ENCODE measurements at regions not wholly inside any gene's neighbourhood (a gene's known extent, or its start where the extent isn't known, plus 50 kb on each side); places are given as distances from the start of the nearest gene placed in this dataset.

GRCh38 chrX:9147726-9148125 lies 113.8 kb upstream of the FAM9B start (continued):
- TF ChIP-seq SPI1 (IDR thresholded peaks at IDR 0.05; ENCODE audit: borderline replicate concordance, insufficient read depth, low read depth, low read length) (no peak), RBBP5 (conservative IDR thresholded peaks at IDR 0.05) (no peak), SREBF2 (IDR thresholded peaks at IDR 0.05; ENCODE audit: low read length) (no peak)

- DNase-seq (ENCODE audit: low read depth, low spot score) (no peak), FAIRE-seq (no peak), ATAC-seq (no peak)
- RAD21 ChIA-PET (ENCODE audit: unreplicated experiment): no interaction called here
- no peaks in the 10 kb centered on the region for H3K36me3 ChIP-seq (ENCODE audit: control insufficient read depth in 2 of 2, insufficient read depth in 2 of 2, low read length in 1 of 2)
- H3K27me3 ChIP-seq (replicated peaks in 1 of 2; ENCODE audit: control insufficient read depth in 2 of 2, insufficient read depth in 2 of 2, low read length in 1 of 2): no peaks in the 10 kb centered on the region
- H3K9me3 ChIP-seq (replicated peaks; ENCODE audit: control insufficient read depth, insufficient read depth, low read length): no peaks in the 10 kb centered on the region
- intact Hi-C loops (cut with micrococcal nuclease; ENCODE audit: unreplicated experiment) (no loop called here), in situ Hi-C loops (cut with MboI) (no loop called here)
- H3K4me2 ChIP-seq (ENCODE audit: control insufficient read depth, insufficient read depth): no peak overlapping the region
- CTCF ChIA-PET: no interaction called here
- no peak overlapping the region for H3K27ac ChIP-seq (ENCODE audit: control insufficient read depth, insufficient read depth)
- H3K79me2 ChIP-seq (ENCODE audit: control insufficient read depth, insufficient read depth, low read length): no peaks in the 10 kb centered on the region
- SMC1A ChIA-PET (ENCODE audit: uncharacterized antibody, unreplicated experiment): no interaction called here
- no peaks in the 10 kb centered on the region for H3K4me1 ChIP-seq (ENCODE audit: control insufficient read depth, insufficient read depth, low read length)
- TF ChIP-seq LARP7 (IDR thresholded peaks at IDR 0.05) (no peak), RUNX3 (IDR thresholded peaks at IDR 0.05; ENCODE audit: low read length) (no peak), CBX3 (IDR thresholded peaks at IDR 0.05; ENCODE audit: borderline replicate concordance, low read depth) (no peak), ZNF24 (IDR thresholded peaks at IDR 0.05) (no peak), TCF7 (IDR thresholded peaks at IDR 0.05; ENCODE audit: borderline replicate concordance) (no peak), ASH2L (IDR thresholded peaks at IDR 0.05; ENCODE audit: borderline replicate concordance, low read depth) (no peak), STAT1 (conservative IDR thresholded peaks at IDR 0.05) (no peak), SIX5 (IDR thresholded peaks at IDR 0.05; ENCODE audit: low read depth, low read length, severe bottlenecking) (no peak), NFYA (IDR thresholded peaks at IDR 0.05; ENCODE audit: borderline replicate concordance, low read depth, low read length) (no peak)
- TF ChIP-seq, protein P1, sequence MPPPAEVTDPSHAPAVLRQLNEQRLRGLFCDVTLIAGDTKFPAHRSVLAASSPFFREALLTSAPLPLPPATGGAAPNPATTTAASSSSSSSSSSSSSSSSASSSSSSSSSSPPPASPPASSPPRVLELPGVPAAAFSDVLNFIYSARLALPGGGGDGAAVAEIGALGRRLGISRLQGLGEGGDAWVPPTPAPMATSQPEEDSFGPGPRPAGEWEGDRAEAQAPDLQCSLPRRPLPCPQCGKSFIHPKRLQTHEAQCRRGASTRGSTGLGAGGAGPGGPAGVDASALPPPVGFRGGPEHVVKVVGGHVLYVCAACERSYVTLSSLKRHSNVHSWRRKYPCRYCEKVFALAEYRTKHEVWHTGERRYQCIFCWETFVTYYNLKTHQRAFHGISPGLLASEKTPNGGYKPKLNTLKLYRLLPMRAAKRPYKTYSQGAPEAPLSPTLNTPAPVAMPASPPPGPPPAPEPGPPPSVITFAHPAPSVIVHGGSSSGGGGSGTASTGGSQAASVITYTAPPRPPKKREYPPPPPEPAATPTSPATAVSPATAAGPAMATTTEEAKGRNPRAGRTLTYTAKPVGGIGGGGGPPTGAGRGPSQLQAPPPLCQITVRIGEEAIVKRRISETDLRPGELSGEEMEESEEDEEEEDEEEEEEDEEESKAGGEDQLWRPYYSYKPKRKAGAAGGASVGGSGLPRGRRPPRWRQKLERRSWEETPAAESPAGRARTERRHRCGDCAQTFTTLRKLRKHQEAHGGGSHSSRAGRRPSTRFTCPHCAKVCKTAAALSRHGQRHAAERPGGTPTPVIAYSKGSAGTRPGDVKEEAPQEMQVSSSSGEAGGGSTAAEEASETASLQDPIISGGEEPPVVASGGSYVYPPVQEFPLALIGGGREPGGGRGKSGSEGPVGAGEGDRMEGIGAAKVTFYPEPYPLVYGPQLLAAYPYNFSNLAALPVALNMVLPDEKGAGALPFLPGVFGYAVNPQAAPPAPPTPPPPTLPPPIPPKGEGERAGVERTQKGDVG (CRISPR knock-in tag; IDR thresholded peaks at IDR 0.05): no peak
- TF ChIP-seq, protein P2, sequence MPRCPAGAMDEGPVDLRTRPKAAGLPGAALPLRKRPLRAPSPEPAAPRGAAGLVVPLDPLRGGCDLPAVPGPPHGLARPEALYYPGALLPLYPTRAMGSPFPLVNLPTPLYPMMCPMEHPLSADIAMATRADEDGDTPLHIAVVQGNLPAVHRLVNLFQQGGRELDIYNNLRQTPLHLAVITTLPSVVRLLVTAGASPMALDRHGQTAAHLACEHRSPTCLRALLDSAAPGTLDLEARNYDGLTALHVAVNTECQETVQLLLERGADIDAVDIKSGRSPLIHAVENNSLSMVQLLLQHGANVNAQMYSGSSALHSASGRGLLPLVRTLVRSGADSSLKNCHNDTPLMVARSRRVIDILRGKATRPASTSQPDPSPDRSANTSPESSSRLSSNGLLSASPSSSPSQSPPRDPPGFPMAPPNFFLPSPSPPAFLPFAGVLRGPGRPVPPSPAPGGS (IDR thresholded peaks at IDR 0.05; ENCODE audit: borderline replicate concordance, insufficient read depth, low read depth, low read length, poor library complexity, severe bottlenecking): no peak
- POLR2A ChIA-PET: interaction anchor here (0.6 kb wide), 1 partner anchor 10 kb away, joined by 3 read pairs; no protein-coding TSS in a partner anchor
- H3K9ac ChIP-seq (ENCODE audit: control insufficient read depth, insufficient read depth, low read length): no peak overlapping the region
- no peak overlapping the region for H2AFZ ChIP-seq (ENCODE audit: control insufficient read depth, low read depth, low read length)
- no peak overlapping the region for H3K4me3 ChIP-seq
- no TSS peak for BruUV-seq (replicated peaks)
- 12% methylated on average over 9 of the region's 9 CpGs for WGBS (ENCODE audit: insufficient coverage, insufficient replicate concordance, low lambda C conversion rate, missing lambda C conversion rate)
- no peaks in the 10 kb centered on the region for H4K20me1 ChIP-seq (ENCODE audit: control insufficient read depth, insufficient read depth)
These were observed 114.9 kb upstream of the FAM9B start for GRCh38 chrX:9148615-9149399.

Measured in GM12878 (cell line).